HG03196 (cell line): ENCODE measurements at regions not wholly inside any gene's neighbourhood (a gene's known extent, or its start where the extent isn't known, plus 50 kb on each side); places are given as distances from the start of the nearest gene placed in this dataset.
"Not testable (repeated sequence)": the region's sequence is repeated elsewhere in the genome, so short reads cannot be mapped to it uniquely, and the experiment has no call there.

Source experiments
- ATAC-seq: cut with Tn5 transposase; IDR thresholded peaks from one replicate; pipeline ENCODE4 v1.9.1; 2021; ENCODE audit not compliant: unreplicated experiment

GRCh38 chr5:32916648-32917047 is 205.5 kb downstream of the NPR3 start:
- no peak for ATAC-seq

- ATAC-seq = no peak
Measured at GRCh38 chr5:32928761-32929160, 217.6 kb downstream of the NPR3 start.

GRCh38 chr5:32931438-32931837 is 220.3 kb downstream of the NPR3 start:
- ATAC-seq = not testable (repeated sequence)

GRCh38 chr5:32932241-32932935 is 221.3 kb downstream of the NPR3 start:
- ATAC-seq = no peak

- ATAC-seq = no peak
Measured at GRCh38 chr5:32933692-32934091, 222.6 kb downstream of the NPR3 start.

GRCh38 chr5:32934529-32934928 is 223.4 kb downstream of the NPR3 start:
- ATAC-seq = no peak

GRCh38 chr5:32935283-32935682 is 224.2 kb downstream of the NPR3 start:
- ATAC-seq = no peak

- no peak for ATAC-seq
Measured at GRCh38 chr5:32936329-32936728, 225.2 kb downstream of the NPR3 start.

- no peak for ATAC-seq
Measured at GRCh38 chr5:32942225-32942989, 231.3 kb downstream of the NPR3 start.

- no peak for ATAC-seq
Measured at GRCh38 chr5:32949286-32949970, 238.3 kb downstream of the NPR3 start.

- ATAC-seq = no peak
Measured at GRCh38 chr5:32951003-32951402, 239.9 kb downstream of the NPR3 start.

GRCh38 chr5:32951878-32952277 is 240.8 kb downstream of the NPR3 start:
- no peak for ATAC-seq

GRCh38 chr5:32952421-32952820 is 241.3 kb downstream of the NPR3 start:
- not testable (repeated sequence) for ATAC-seq

- no peak for ATAC-seq
Measured at GRCh38 chr5:32953694-32954093, 242.6 kb downstream of the NPR3 start.

GRCh38 chr5:32955814-32956213 is 244.7 kb downstream of the NPR3 start:
- no peak for ATAC-seq

GRCh38 chr5:32960340-32961058 is 249.4 kb downstream of the NPR3 start:
- no peak for ATAC-seq

GRCh38 chr5:32961059-32961415 is 249.9 kb downstream of the NPR3 start:
- ATAC-seq = no peak

- no peak for ATAC-seq
Measured at GRCh38 chr5:32964261-32964660, 253.1 kb downstream of the NPR3 start.

GRCh38 chr5:32973646-32974045 is 262.5 kb downstream of the NPR3 start:
- no peak for ATAC-seq

GRCh38 chr5:32975656-32976375 is 264.7 kb downstream of the NPR3 start:
- no peak for ATAC-seq

GRCh38 chr5:32981061-32981460 is 269.9 kb downstream of the NPR3 start:
- no peak for ATAC-seq
